Epithelial cell of proximal tubule (primary cell): ENCODE measurements at regions not wholly inside any gene's neighbourhood (a gene's known extent, or its start where the extent isn't known, plus 50 kb on each side); places are given as distances from the start of the nearest gene placed in this dataset.
"Not testable (repeated sequence)": the region's sequence is repeated elsewhere in the genome, so short reads cannot be mapped to it uniquely, and the experiment has no call there.

Source experiments
- DNase-seq: peaks from one replicate; pipeline ENCODE4 v3.0.0-alpha.2; 2011; ENCODE audit warnings: low read depth
- H3K4me3 ChIP-seq: 2 replicates; pipeline ENCODE4 v1.5.1; 2011; ENCODE audit warnings: low read depth, mild to moderate bottlenecking, low read length
- CTCF ChIP-seq: conservative IDR thresholded peaks from 2 replicates; pipeline ENCODE4 v1.5.1; 2012; ENCODE audit warnings: low read depth, mild to moderate bottlenecking, low read length

- no peak for DNase-seq
- no peak overlapping the region for H3K4me3 ChIP-seq
- peak; percentile 69 for TF ChIP-seq CTCF
Observed at GRCh38 chr10:109773288-109774120, 149.8 kb downstream of the XPNPEP1 start.

- no peak for DNase-seq
- TF ChIP-seq CTCF: no peak
- H3K4me3 ChIP-seq: no peak overlapping the region
Observed at GRCh38 chr10:109770663-109771062, 152.6 kb downstream of the XPNPEP1 start.

GRCh38 chr10:109769966-109770365 is 153.3 kb downstream of the XPNPEP1 start:
- TF ChIP-seq CTCF: no peak
- H3K4me3 ChIP-seq: no peak overlapping the region
- DNase-seq: no peak

GRCh38 chr10:109765838-109766237 is 157.5 kb downstream of the XPNPEP1 start:
- H3K4me3 ChIP-seq: no peak overlapping the region
- no peak for TF ChIP-seq CTCF
- DNase-seq: no peak

- TF ChIP-seq CTCF: no peak
- no peak overlapping the region for H3K4me3 ChIP-seq
Observed at GRCh38 chr10:109762555-109762954, 160.8 kb downstream of the XPNPEP1 start.

GRCh38 chr10:109757670-109758069 is 165.6 kb downstream of the XPNPEP1 start:
- DNase-seq, H3K4me3 ChIP-seq: not testable (repeated sequence)
- TF ChIP-seq CTCF: peak; percentile 44

More at GRCh38 chr10:109762555-109762954, 160.8 kb downstream of the XPNPEP1 start:
- DNase-seq: no peak

GRCh38 chr10:109746861-109747260 is 176.4 kb downstream of the XPNPEP1 start:
- TF ChIP-seq CTCF: no peak
- DNase-seq: no peak

More at GRCh38 chr10:109746861-109747260, 176.4 kb downstream of the XPNPEP1 start:
- H3K4me3 ChIP-seq: no peak overlapping the region
